WTC11 (cell line): ENCODE measurements at regions not wholly inside any gene's neighbourhood (a gene's known extent, or its start where the extent isn't known, plus 50 kb on each side); places are given as distances from the start of the nearest gene placed in this dataset.

ENCODE experiments used
- ATAC-seq: fragments of 200-7000 bp; cut with Tn5 transposase; 2 replicates; pipeline ENCODE4 v1.10.0; 2021; ENCODE audit warnings: mild to moderate bottlenecking, moderate library complexity
- CTCF ChIA-PET: fragments of 300-600 bp; sonication (Branson Sonifier 250); formaldehyde crosslinking; loops from one replicate; lab custom pipeline; 2021; ENCODE audit warnings: antibody characterized with exemption; lab: Charles Lee
- POLR2A ChIA-PET: fragments of 350-600 bp; sonication (Branson Sonifier 250); formaldehyde crosslinking; loops from one replicate; lab custom pipeline; 2021; ENCODE audit warnings: antibody characterized with exemption; lab: Charles Lee
- DNase-seq: peaks from one replicate; pipeline ENCODE4 v3.0.0; 2021; ENCODE audit warnings: low spot score
- H3K27ac Mint-ChIP-seq: 2 replicates; pipeline ENCODE4 v1.8.0; 2021; ENCODE audit warnings: mixed read lengths
- H3K27me3 Mint-ChIP-seq: 2 replicates; pipeline ENCODE4 v1.8.0; 2021; ENCODE audit warnings: low read depth, mild to moderate bottlenecking, moderate library complexity, mixed read lengths
- H3K36me3 Mint-ChIP-seq: 2 replicates; pipeline ENCODE4 v1.8.0; 2021; ENCODE audit warnings: mixed read lengths
- H3K4me1 Mint-ChIP-seq: 2 replicates; pipeline ENCODE4 v1.8.0; 2022; ENCODE audit warnings: mixed read lengths
- H3K4me3 Mint-ChIP-seq: 2 replicates; pipeline ENCODE4 v1.8.0; 2021; ENCODE audit warnings: mild to moderate bottlenecking, moderate library complexity, mixed read lengths
- H3K9me3 Mint-ChIP-seq: 2 replicates; pipeline ENCODE4 v1.8.0; 2021; ENCODE audit warnings: mixed read lengths
- ATF1 ChIP-seq: sonication (generic); formaldehyde crosslinking; IDR thresholded peaks from 2 replicates; pipeline ENCODE4 v1.8.1; 2023; ENCODE audit warnings: mild to moderate bottlenecking, moderate library complexity, missing genetic modification reagents
- ATF3 ChIP-seq: sonication (generic); formaldehyde crosslinking; conservative IDR thresholded peaks from 2 replicates; pipeline ENCODE4 v1.8.1; 2022; ENCODE audit warnings: mild to moderate bottlenecking, missing genetic modification reagents
- CBFB ChIP-seq: sonication (generic); formaldehyde crosslinking; IDR thresholded peaks from 2 replicates; pipeline ENCODE4 v1.8.1; 2022; ENCODE audit warnings: mild to moderate bottlenecking, low read depth, missing genetic modification reagents
- CREM ChIP-seq: sonication (generic); formaldehyde crosslinking; IDR thresholded peaks from 2 replicates; pipeline ENCODE4 v1.8.1; 2022; ENCODE audit warnings: mild to moderate bottlenecking, missing genetic modification reagents, moderate library complexity
- ELF4 ChIP-seq: sonication (generic); formaldehyde crosslinking; IDR thresholded peaks from 2 replicates; pipeline ENCODE4 v1.8.1; 2022; ENCODE audit warnings: low read depth, mild to moderate bottlenecking, moderate library complexity, missing genetic modification reagents
- FOXP1 ChIP-seq: sonication (generic); formaldehyde crosslinking; IDR thresholded peaks from 2 replicates; pipeline ENCODE4 v1.8.0; 2022; ENCODE audit warnings: missing genetic modification reagents, mild to moderate bottlenecking, moderate library complexity, borderline replicate concordance
- GABPB1 ChIP-seq: sonication (generic); formaldehyde crosslinking; IDR thresholded peaks from 2 replicates; pipeline ENCODE4 v1.8.1; 2023; ENCODE audit warnings: mild to moderate bottlenecking, missing genetic modification reagents
- GRHL2 ChIP-seq: fragments of 250-450 bp; sonication (Bioruptor Pico); IDR thresholded peaks from 2 replicates; pipeline ENCODE4 v1.8.0; 2022; ENCODE audit warnings: mild to moderate bottlenecking, moderate library complexity; ENCODE audit not compliant: insufficient replicate concordance, severe bottlenecking
- GTF2I ChIP-seq: fragments of 250-450 bp; sonication (Bioruptor Pico); conservative IDR thresholded peaks from 2 replicates; pipeline ENCODE4 v1.4.0; 2021; ENCODE audit warnings: mild to moderate bottlenecking
- MXD4 ChIP-seq: fragments of 250-450 bp; sonication (Bioruptor Pico); IDR thresholded peaks from 2 replicates; pipeline ENCODE4 v1.8.0; 2021; ENCODE audit warnings: mild to moderate bottlenecking, moderate library complexity, borderline replicate concordance
- NFYB ChIP-seq: sonication (generic); formaldehyde crosslinking; conservative IDR thresholded peaks from 2 replicates; pipeline ENCODE4 v1.8.0; 2022; ENCODE audit warnings: low read depth, missing genetic modification reagents
- NR2C2 ChIP-seq: sonication (generic); formaldehyde crosslinking; IDR thresholded peaks from 2 replicates; pipeline ENCODE4 v1.8.0; 2022; ENCODE audit warnings: mild to moderate bottlenecking, missing genetic modification reagents
- NR3C1 ChIP-seq: sonication (generic); formaldehyde crosslinking; conservative IDR thresholded peaks from 2 replicates; pipeline ENCODE4 v1.8.1; 2023; ENCODE audit warnings: low read depth, mild to moderate bottlenecking, missing genetic modification reagents
- PREB ChIP-seq: sonication (generic); formaldehyde crosslinking; IDR thresholded peaks from 2 replicates; pipeline ENCODE4 v1.8.1; 2022; ENCODE audit warnings: mild to moderate bottlenecking, missing genetic modification reagents, moderate library complexity, borderline replicate concordance
- SOX15 ChIP-seq: fragments of 250-450 bp; sonication (Bioruptor Pico); IDR thresholded peaks from 2 replicates; pipeline ENCODE4 v1.9.0; 2021; ENCODE audit warnings: mild to moderate bottlenecking
- TEAD4 ChIP-seq: sonication (generic); formaldehyde crosslinking; IDR thresholded peaks from 2 replicates; pipeline ENCODE4 v1.8.0; 2022; ENCODE audit warnings: mild to moderate bottlenecking, missing genetic modification reagents
- USF2 ChIP-seq: sonication (generic); formaldehyde crosslinking; IDR thresholded peaks from 2 replicates; pipeline ENCODE4 v1.8.1; 2023; ENCODE audit warnings: mild to moderate bottlenecking, missing genetic modification reagents, moderate library complexity
- ZBTB21 ChIP-seq: sonication (generic); formaldehyde crosslinking; IDR thresholded peaks from 2 replicates; pipeline ENCODE4 v1.8.1; 2023; ENCODE audit warnings: mild to moderate bottlenecking, missing genetic modification reagents, borderline replicate concordance
- ZMAT4 ChIP-seq: fragments of 250-450 bp; sonication (Bioruptor Pico); IDR thresholded peaks from 2 replicates; pipeline ENCODE4 v1.9.0; 2021; ENCODE audit warnings: mild to moderate bottlenecking
- ZNF416 ChIP-seq: fragments of 250-450 bp; sonication (Bioruptor Pico); IDR thresholded peaks from 2 replicates; pipeline ENCODE4 v1.9.0; 2021; ENCODE audit warnings: mild to moderate bottlenecking, inconsistent platforms
- ZNF512 ChIP-seq: sonication (generic); formaldehyde crosslinking; IDR thresholded peaks from 2 replicates; pipeline ENCODE4 v1.8.1; 2022; ENCODE audit warnings: missing genetic modification reagents, borderline replicate concordance

GRCh38 chr3:181622365-181622764 lies 89.4 kb upstream of the SOX2 start:
- Mint-ChIP-seq H3K36me3 (no peaks in the 10 kb centered on the region), H3K4me1 (peaks cover 8% of the 10 kb centered on the region), H3K4me3 (no peak overlapping the region), H3K9me3 (no peaks in the 10 kb centered on the region), H3K27me3 (no peaks in the 10 kb centered on the region), H3K27ac (no peak overlapping the region)
- ChIA-PET POLR2A (interaction anchor here (0.7 kb wide), 1 partner anchor 374 kb away, joined by 8 read pairs; no protein-coding TSS in a partner anchor), CTCF (no interaction called here)
- ATAC-seq: no peak
- no peak for DNase-seq
- no peak for TF ChIP-seq ZMAT4

- ChIA-PET CTCF (no interaction called here), POLR2A (no interaction called here)
- peaks cover 8% of the 10 kb centered on the region for H3K4me1 Mint-ChIP-seq
- TF ChIP-seq NR2C2 (CRISPR knock-in tag) (no peak), USF2 (no peak), ATF3 (CRISPR knock-in tag) (no peak), CREM (CRISPR knock-in tag) (no peak), GTF2I (CRISPR knock-in tag) (no peak), PREB (CRISPR knock-in tag) (no peak), MXD4 (CRISPR knock-in tag) (no peak), TEAD4 (CRISPR knock-in tag) (no peak)
- DNase-seq: no peak
- H3K36me3 Mint-ChIP-seq: no peaks in the 10 kb centered on the region
- H3K27ac Mint-ChIP-seq: no peak overlapping the region
- H3K27me3 Mint-ChIP-seq: no peaks in the 10 kb centered on the region
- no peaks in the 10 kb centered on the region for H3K9me3 Mint-ChIP-seq
- no peak for ATAC-seq
- no peak overlapping the region for H3K4me3 Mint-ChIP-seq
Observed at GRCh38 chr3:181619897-181620296, 91.8 kb upstream of the SOX2 start.

GRCh38 chr3:181618260-181618659 lies 93.5 kb upstream of the SOX2 start:
- H3K4me1 Mint-ChIP-seq: 0 out of 2 replicates have a peak, but pooled peaks cover 4% of the 10 kb centered on the region
- H3K9me3 Mint-ChIP-seq: no peaks in the 10 kb centered on the region
- no peaks in the 10 kb centered on the region for H3K36me3 Mint-ChIP-seq
- no peak for DNase-seq
- TF ChIP-seq ELF4 (CRISPR knock-in tag) (no peak), SOX15 (CRISPR knock-in tag) (no peak), ZNF416 (CRISPR knock-in tag) (no peak), MXD4 (CRISPR knock-in tag) (no peak), ZMAT4 (no peak), TEAD4 (CRISPR knock-in tag) (no peak), NR3C1 (no peak)
- H3K27ac Mint-ChIP-seq: no peak overlapping the region
- no peak for ATAC-seq
- H3K4me3 Mint-ChIP-seq: no peak overlapping the region
- POLR2A ChIA-PET: no interaction called here
- CTCF ChIA-PET: interaction anchor here (0.6 to 1.2 kb wide), 2 partner anchors 35 to 84 kb away, joined by 3 to 5 read pairs; no protein-coding TSS in a partner anchor
- no peaks in the 10 kb centered on the region for H3K27me3 Mint-ChIP-seq

- DNase-seq: no peak
- no peak for ATAC-seq
- Mint-ChIP-seq H3K9me3 (no peaks in the 10 kb centered on the region), H3K4me3 (no peak overlapping the region), H3K36me3 (no peaks in the 10 kb centered on the region), H3K4me1 (peaks cover 13% of the 10 kb centered on the region), H3K27me3 (no peaks in the 10 kb centered on the region), H3K27ac (no peak overlapping the region)
- POLR2A ChIA-PET: no interaction called here
- CTCF ChIA-PET: interaction anchor here (0.6 to 2.1 kb wide), 3 partner anchors 84 to 1967 kb away, joined by 3 to 7 read pairs (median 4); no protein-coding TSS in a partner anchor
- TF ChIP-seq GABPB1 (CRISPR knock-in tag) (no peak), ATF1 (no peak), ZMAT4 (no peak), GRHL2 (no peak), ZBTB21 (CRISPR knock-in tag) (no peak), NR3C1 (no peak), SOX15 (CRISPR knock-in tag) (no peak), FOXP1 (CRISPR knock-in tag) (no peak), ZNF512 (no peak), NFYB (CRISPR knock-in tag) (no peak), CBFB (CRISPR knock-in tag) (no peak)
Observed at GRCh38 chr3:181616088-181617070, 95.3 kb upstream of the SOX2 start.
